AG09319 (cell line): ENCODE measurements at regions not wholly inside any gene's neighbourhood (a gene's known extent, or its start where the extent isn't known, plus 50 kb on each side); places are given as distances from the start of the nearest gene placed in this dataset.

Source experiments
- DNase-seq: peaks from one replicate; pipeline ENCODE4 v3.0.0-alpha.2; 2010; ENCODE audit warnings: low read depth; ENCODE audit errors: extremely low read depth
- TF ChIP-seq, protein P1 (sequence below): IDR thresholded peaks from 2 replicates; pipeline ENCODE4 v1.5.1; 2011; ENCODE audit warnings: low read depth, mild to moderate bottlenecking, inconsistent platforms, low read length, moderate library complexity

DNA sequence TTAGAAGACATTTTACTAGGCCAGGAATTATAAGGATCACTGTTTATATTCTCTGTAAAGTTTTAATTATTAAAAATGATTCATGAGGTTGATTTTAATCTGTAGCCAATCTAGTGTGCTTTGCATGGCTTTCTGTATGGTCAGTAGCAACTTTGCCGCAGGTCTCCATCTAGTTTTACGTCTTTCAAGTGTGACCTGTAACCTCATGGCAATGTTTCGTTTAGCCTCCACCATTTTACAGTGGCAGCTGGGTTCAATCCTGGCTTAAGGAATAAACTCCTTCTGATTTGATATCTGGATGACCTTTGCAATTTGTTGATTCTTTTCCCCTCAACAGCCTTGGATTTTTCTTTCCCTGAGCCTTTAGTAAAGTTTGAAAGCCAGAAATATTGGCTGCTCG is 434.5 kb upstream of the CDH9 start:
- DNase-seq = no peak
- TF ChIP-seq, protein P1, sequence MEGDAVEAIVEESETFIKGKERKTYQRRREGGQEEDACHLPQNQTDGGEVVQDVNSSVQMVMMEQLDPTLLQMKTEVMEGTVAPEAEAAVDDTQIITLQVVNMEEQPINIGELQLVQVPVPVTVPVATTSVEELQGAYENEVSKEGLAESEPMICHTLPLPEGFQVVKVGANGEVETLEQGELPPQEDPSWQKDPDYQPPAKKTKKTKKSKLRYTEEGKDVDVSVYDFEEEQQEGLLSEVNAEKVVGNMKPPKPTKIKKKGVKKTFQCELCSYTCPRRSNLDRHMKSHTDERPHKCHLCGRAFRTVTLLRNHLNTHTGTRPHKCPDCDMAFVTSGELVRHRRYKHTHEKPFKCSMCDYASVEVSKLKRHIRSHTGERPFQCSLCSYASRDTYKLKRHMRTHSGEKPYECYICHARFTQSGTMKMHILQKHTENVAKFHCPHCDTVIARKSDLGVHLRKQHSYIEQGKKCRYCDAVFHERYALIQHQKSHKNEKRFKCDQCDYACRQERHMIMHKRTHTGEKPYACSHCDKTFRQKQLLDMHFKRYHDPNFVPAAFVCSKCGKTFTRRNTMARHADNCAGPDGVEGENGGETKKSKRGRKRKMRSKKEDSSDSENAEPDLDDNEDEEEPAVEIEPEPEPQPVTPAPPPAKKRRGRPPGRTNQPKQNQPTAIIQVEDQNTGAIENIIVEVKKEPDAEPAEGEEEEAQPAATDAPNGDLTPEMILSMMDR = no peak

DNA sequence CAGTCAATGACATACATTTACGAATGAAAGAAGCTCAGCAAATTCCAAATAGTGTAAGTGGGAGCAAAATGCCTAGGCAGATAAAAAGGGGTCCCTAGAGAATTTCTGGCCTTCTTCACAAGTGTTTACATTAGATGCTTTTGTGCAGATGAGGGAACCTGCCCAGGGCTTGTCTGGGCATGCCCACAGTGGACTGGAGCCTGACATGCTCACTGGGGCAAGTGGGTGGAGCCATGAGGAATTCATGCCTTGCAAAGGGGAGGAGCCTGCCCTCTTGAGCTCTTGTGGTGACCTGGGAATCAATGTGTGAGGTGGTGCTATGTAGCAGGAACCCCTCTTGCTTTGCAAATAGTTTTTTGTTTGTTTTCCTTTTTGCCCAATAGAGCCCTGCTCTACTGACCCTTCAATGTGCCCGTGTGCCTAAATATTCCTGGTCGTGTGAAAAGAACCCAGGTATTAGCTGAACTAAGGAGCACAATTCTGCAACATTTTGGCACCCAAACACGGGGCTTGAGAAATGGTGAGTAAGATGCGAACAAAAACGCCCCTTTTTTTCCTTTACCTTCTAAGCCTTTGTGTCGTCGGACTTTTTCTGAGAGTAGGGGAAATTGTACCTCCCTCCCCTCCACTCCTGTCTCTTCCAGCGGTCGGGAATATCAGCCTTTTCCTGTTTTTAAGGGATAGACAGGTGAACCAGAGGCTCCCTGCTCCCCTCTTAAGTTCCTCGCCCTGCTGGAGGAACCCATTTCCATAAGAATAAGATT is 433.8 kb upstream of the CDH9 start:
- no peak for DNase-seq
- TF ChIP-seq, protein P1 = no peak

DNA sequence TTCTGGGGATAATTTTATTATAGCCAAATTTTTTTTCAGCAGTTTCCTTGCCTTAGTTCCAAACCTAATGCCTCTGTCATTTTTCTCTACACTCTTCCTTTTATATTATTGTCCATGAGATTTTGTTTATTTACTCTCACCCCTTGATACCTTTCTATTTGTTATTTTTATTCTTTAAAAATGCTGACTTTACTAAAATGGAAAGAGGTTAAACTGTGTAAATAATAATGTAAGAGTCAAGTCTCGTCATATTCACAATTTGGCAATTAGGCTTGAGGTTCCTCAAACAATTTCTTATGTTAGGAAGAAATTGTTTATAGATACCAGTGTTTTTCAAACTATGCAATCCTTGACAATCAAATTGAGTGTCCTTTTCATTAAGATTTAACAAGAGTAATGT is 428.6 kb upstream of the CDH9 start:
- no peak for DNase-seq
- TF ChIP-seq, protein P1 = no peak

DNA sequence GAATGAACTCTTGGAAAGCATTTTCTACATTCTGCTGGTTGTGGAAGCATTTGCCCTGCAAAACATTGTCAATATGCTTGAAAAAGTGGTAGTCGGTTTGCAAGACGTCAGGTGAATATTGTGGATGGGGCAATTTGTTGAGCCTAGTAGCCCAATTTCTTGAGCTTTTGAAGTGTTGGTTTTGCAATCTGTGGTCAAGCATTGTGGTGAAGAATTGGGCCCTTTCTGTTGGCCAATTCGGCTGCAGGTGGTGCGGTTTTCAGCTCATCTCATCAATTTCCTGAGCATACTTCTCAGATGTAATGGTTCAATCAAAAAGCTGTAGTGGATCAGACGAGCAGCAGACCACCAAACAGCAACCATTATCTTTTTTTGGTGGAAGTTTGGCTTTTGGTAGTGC is 426.8 kb upstream of the CDH9 start:
- no peak for DNase-seq
- TF ChIP-seq, protein P1 = no peak

DNA sequence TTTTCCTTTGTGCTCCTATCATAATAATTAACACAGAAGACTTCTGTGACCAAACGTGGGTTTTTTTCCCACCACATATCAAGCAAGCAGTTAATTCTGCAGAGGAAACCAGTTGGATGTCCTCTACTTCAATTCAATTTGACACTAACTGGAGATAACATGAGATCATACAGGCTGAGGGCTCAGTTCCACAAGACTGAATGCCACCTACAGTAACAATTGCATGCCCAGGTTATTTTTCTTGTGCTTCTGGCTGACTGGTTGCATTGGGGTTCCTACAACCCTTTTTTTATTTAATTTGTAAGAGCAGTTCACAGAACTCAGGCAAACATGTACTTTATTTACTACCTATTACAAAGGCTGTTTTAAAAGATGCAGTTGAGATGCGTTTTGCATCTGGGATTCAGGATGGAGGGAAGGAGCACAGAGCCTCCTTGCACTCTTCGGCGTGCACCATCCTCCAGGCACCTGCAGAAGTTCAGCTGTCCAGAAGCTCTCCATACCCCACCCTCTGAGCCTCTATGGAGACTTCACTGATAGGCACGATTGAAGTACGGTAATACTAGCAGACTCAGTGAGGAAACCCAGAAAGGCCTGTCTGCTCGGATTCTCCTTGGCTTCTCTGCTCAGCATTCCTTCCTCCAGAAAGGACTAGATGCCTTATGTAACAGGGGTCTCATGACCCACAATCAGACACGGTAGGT is 425.2 kb upstream of the CDH9 start:
- no peak for DNase-seq
- TF ChIP-seq, protein P1 = no peak

DNA sequence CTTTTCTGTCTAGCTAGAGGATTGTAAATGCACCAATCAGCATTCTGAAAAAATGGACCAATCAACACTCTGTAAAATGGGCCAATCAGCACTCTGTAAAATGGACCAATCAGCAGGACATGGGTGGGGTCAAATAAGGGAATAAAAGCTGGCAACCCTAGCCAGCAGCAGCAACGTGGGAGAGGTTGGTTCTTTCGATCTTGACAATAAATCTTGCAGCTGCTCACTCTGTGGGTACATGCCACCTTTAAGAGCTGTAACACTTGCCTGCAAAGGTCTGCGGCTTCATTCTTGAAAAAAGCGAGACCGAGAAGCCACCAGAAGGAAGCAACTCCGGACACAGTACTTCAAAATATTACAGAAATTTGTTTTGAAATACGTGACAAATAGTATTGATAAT is 424.6 kb upstream of the CDH9 start:
- no peak for DNase-seq
- TF ChIP-seq, protein P1 = no peak

DNA sequence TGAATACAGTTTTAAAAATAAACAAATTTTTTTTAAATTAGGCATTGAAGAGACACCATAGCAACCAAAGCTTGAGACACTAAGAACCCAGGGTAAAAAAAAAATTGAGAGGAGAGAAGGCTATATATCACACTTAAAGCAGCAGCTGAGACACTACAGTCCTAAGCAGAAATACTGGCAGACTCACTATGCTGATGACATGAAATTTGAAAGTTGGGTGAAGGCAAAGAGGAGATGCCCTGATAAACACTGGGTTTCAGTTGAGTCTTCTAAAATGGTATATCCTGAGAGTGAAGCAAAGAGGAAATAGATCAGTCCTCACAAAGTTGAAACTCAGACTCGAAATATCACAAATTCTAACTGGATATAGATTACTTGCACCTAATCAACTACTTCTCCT is 419.9 kb upstream of the CDH9 start:
- no peak for DNase-seq
- TF ChIP-seq, protein P1 = no peak
